PC-3 (cell line): ENCODE measurements at regions not wholly inside any gene's neighbourhood (a gene's known extent, or its start where the extent isn't known, plus 50 kb on each side); places are given as distances from the start of the nearest gene placed in this dataset.

Experiments used
- EZH2 ChIP-seq: fragments of 300-600 bp; sonication (generic); IDR thresholded peaks from one replicate; pipeline ENCODE4 v1.6.1; 2017; ENCODE audit warnings: antibody characterized with exemption, mild to moderate bottlenecking, low read length; ENCODE audit not compliant: unreplicated experiment
- EZH2phosphoT487 ChIP-seq: fragments of 300-600 bp; sonication (generic); IDR thresholded peaks from 2 replicates; pipeline ENCODE4 v1.6.1; 2018; ENCODE audit warnings: mild to moderate bottlenecking, antibody characterized with exemption, low read length, borderline replicate concordance
- TF ChIP-seq, protein P1 (sequence below): fragments of 300-600 bp; sonication (generic); conservative IDR thresholded peaks from 2 replicates; pipeline ENCODE4 v1.5.1; 2017; ENCODE audit warnings: antibody characterized with exemption, low read depth, mild to moderate bottlenecking, low read length

DNA sequence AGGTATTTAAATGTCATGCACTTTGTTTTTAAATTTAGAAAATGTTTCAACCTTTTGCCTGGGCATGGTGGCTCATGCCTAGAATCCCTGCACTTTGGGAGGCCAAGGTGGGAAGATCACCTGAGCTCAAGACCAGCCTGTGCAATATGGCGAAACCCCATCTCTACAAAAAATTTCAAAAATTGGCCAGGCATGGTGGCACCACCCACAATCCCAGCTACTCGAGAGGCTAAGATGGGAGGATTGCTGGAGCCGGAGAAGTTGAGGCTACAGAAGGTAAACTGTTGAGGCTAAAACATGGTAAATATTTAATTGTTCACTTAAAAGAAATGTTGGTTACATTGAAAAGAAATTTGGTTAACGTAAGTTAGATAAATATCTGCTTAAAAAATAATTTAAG, 108.4 kb upstream of the IGLL5 start:
- TF ChIP-seq, protein P1, sequence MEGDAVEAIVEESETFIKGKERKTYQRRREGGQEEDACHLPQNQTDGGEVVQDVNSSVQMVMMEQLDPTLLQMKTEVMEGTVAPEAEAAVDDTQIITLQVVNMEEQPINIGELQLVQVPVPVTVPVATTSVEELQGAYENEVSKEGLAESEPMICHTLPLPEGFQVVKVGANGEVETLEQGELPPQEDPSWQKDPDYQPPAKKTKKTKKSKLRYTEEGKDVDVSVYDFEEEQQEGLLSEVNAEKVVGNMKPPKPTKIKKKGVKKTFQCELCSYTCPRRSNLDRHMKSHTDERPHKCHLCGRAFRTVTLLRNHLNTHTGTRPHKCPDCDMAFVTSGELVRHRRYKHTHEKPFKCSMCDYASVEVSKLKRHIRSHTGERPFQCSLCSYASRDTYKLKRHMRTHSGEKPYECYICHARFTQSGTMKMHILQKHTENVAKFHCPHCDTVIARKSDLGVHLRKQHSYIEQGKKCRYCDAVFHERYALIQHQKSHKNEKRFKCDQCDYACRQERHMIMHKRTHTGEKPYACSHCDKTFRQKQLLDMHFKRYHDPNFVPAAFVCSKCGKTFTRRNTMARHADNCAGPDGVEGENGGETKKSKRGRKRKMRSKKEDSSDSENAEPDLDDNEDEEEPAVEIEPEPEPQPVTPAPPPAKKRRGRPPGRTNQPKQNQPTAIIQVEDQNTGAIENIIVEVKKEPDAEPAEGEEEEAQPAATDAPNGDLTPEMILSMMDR, result no peak
- TF ChIP-seq EZH2, result no peak
- TF ChIP-seq EZH2phosphoT487, result no peak
